Smooth muscle cell (in vitro differentiated cells): ENCODE measurements at regions not wholly inside any gene's neighbourhood (a gene's known extent, or its start where the extent isn't known, plus 50 kb on each side); places are given as distances from the start of the nearest gene placed in this dataset.

Source experiments
- DNase-seq: peaks from one replicate; lab custom pipeline; 2025; ENCODE audit not compliant: unreplicated experiment; lab: John Stamatoyannopoulos, UW
- H2AFZ ChIP-seq: fragments of 200-600 bp; sonication (generic); 2 replicates; pipeline ENCODE4 v1.6.0; 2016; ENCODE audit warnings: antibody characterized with exemption, low read depth, mild to moderate bottlenecking
- H3F3A ChIP-seq: fragments of 200-600 bp; sonication (generic); 2 replicates; pipeline ENCODE4 v1.6.0; 2017; ENCODE audit warnings: antibody characterized with exemption, low read depth
- H3K27ac ChIP-seq: fragments of 200-600 bp; sonication (generic); 2 replicates; pipeline ENCODE4 v1.5.1; 2016; ENCODE audit warnings: low read depth, mild to moderate bottlenecking
- H3K27me3 ChIP-seq: fragments of 200-600 bp; sonication (generic); 2 replicates; pipeline ENCODE4 v1.6.1; 2016; ENCODE audit warnings: low read depth, mild to moderate bottlenecking
- H3K36me3 ChIP-seq: fragments of 200-600 bp; sonication (generic); 2 replicates; pipeline ENCODE4 v1.5.1; 2016; ENCODE audit warnings: low read depth
- H3K4me1 ChIP-seq: fragments of 200-600 bp; sonication (generic); 2 replicates; pipeline ENCODE4 v1.5.1; 2016; ENCODE audit warnings: low read depth
- H3K4me2 ChIP-seq: fragments of 200-600 bp; sonication (generic); 2 replicates; pipeline ENCODE4 v1.6.0; 2016; ENCODE audit warnings: mild to moderate bottlenecking
- H3K4me3 ChIP-seq: fragments of 200-600 bp; sonication (generic); 2 replicates; pipeline ENCODE4 v1.5.1; 2016; ENCODE audit warnings: mild to moderate bottlenecking
- H3K79me2 ChIP-seq: fragments of 200-600 bp; sonication (generic); 2 replicates; pipeline ENCODE4 v1.6.0; 2016; ENCODE audit warnings: low read depth, mild to moderate bottlenecking
- H3K9ac ChIP-seq: fragments of 200-600 bp; sonication (generic); 2 replicates; pipeline ENCODE4 v1.6.0; 2016; ENCODE audit warnings: low read depth
- H3K9me3 ChIP-seq: fragments of 200-600 bp; sonication (generic); replicated peaks from 2 replicates; pipeline ENCODE4 v1.5.1; 2016; ENCODE audit warnings: low read depth
- H4K20me1 ChIP-seq: fragments of 200-600 bp; sonication (generic); 2 replicates; pipeline ENCODE4 v1.6.0; 2016; ENCODE audit warnings: low read depth
- CTCF ChIP-seq: fragments of 200-600 bp; sonication (generic); IDR thresholded peaks from 2 replicates; pipeline ENCODE4 v1.5.1; 2017; ENCODE audit warnings: borderline replicate concordance, mild to moderate bottlenecking, antibody characterized with exemption; ENCODE audit not compliant: insufficient read depth, poor library complexity, severe bottlenecking
- WGBS: methylation state at CpG from one replicate; pipeline ENCODE4 v1.1.7; 2016; ENCODE audit warnings: low lambda C conversion rate; 5-methylcytosine and 5-hydroxymethylcytosine counted together

GRCh38 chr10:44847110-44847509 lies 64.0 kb upstream of the TMEM72 start:
- Histone ChIP-seq H3K4me2 (no peak overlapping the region), H3K27me3 (no peaks in the 10 kb centered on the region), H2AFZ (no peak overlapping the region), H3K79me2 (no peaks in the 10 kb centered on the region), H3K4me1 (no peaks in the 10 kb centered on the region), H3K27ac (no peak overlapping the region), H3K4me3 (no peak overlapping the region), H3K9me3 (no peaks in the 10 kb centered on the region), H3K36me3 (no peaks in the 10 kb centered on the region), H3K9ac (no peak overlapping the region), H3F3A (no peaks in the 10 kb centered on the region), H4K20me1 (no peaks in the 10 kb centered on the region)
- no peak for DNase-seq
- 93% methylated on average over 3 of the region's 3 CpGs for WGBS
- no peak for TF ChIP-seq CTCF

- Histone ChIP-seq H3K4me3 (no peak overlapping the region), H3K4me1 (no peaks in the 10 kb centered on the region), H3K27me3 (no peaks in the 10 kb centered on the region), H3K9me3 (no peaks in the 10 kb centered on the region), H3F3A (no peaks in the 10 kb centered on the region), H2AFZ (no peak overlapping the region), H3K9ac (no peak overlapping the region), H3K36me3 (no peaks in the 10 kb centered on the region), H4K20me1 (no peaks in the 10 kb centered on the region), H3K79me2 (no peaks in the 10 kb centered on the region), H3K27ac (no peak overlapping the region), H3K4me2 (no peak overlapping the region)
- no peak for TF ChIP-seq CTCF
- WGBS: 92% methylated on average over 4 of the region's 4 CpGs
- DNase-seq: no peak
Measured at GRCh38 chr10:44848211-44848610, 62.9 kb upstream of the TMEM72 start.

GRCh38 chr10:44849936-44850335 lies 61.2 kb upstream of the TMEM72 start:
- no peak overlapping the region for H3K4me3 ChIP-seq
- DNase-seq: no peak
- no peaks in the 10 kb centered on the region for H4K20me1 ChIP-seq
- H3K9ac ChIP-seq: no peak overlapping the region
- H3K27me3 ChIP-seq: peaks cover 4% of the 10 kb centered on the region
- H2AFZ ChIP-seq: no peak overlapping the region
- no peaks in the 10 kb centered on the region for H3K36me3 ChIP-seq
- H3K4me1 ChIP-seq: no peaks in the 10 kb centered on the region
- no peaks in the 10 kb centered on the region for H3K9me3 ChIP-seq
- no peaks in the 10 kb centered on the region for H3F3A ChIP-seq
- no peak for TF ChIP-seq CTCF
- H3K79me2 ChIP-seq: no peaks in the 10 kb centered on the region
- 93% methylated on average over 2 of the region's 2 CpGs for WGBS
- no peak overlapping the region for H3K4me2 ChIP-seq
- H3K27ac ChIP-seq: no peak overlapping the region

- H3K4me1 ChIP-seq: no peaks in the 10 kb centered on the region
- no peak overlapping the region for H3K4me3 ChIP-seq
- H3K79me2 ChIP-seq: no peaks in the 10 kb centered on the region
- H3K36me3 ChIP-seq: no peaks in the 10 kb centered on the region
- WGBS: 88% methylated on average over 7 of the region's 8 CpGs
- no peak overlapping the region for H3K4me2 ChIP-seq
- DNase-seq: no peak
- no peak overlapping the region for H3K27ac ChIP-seq
- H3K27me3 ChIP-seq: peaks cover 4% of the 10 kb centered on the region
- no peaks in the 10 kb centered on the region for H3K9me3 ChIP-seq
- H4K20me1 ChIP-seq: no peaks in the 10 kb centered on the region
- H2AFZ ChIP-seq: no peak overlapping the region
- no peak overlapping the region for H3K9ac ChIP-seq
- no peak for TF ChIP-seq CTCF
- H3F3A ChIP-seq: no peaks in the 10 kb centered on the region
Measured at GRCh38 chr10:44850356-44850934, 60.7 kb upstream of the TMEM72 start.
